K562 (cell line): ENCODE measurements at regions not wholly inside any gene's neighbourhood (a gene's known extent, or its start where the extent isn't known, plus 50 kb on each side); places are given as distances from the start of the nearest gene placed in this dataset.

Source experiments
- BHLHE40 ChIP-seq: IDR thresholded peaks from 2 replicates; pipeline ENCODE4 v1.6.1; 2011; ENCODE audit warnings: low read length, improper control_type of control experiment
- CGGBP1 ChIP-seq: fragments of 250-450 bp; sonication (Bioruptor Pico); IDR thresholded peaks from 2 replicates; pipeline ENCODE4 v1.9.0; 2021; ENCODE audit warnings: mild to moderate bottlenecking
- IFI16 ChIP-seq: fragments of 250-450 bp; sonication (Bioruptor Pico); IDR thresholded peaks from 2 replicates; pipeline ENCODE4 v2.1.2; 2022; ENCODE audit warnings: mild to moderate bottlenecking, inconsistent platforms
- MGA ChIP-seq: fragments of 450-650 bp; IDR thresholded peaks from 2 replicates; pipeline ENCODE4 v1.6.1; 2016; ENCODE audit warnings: mild to moderate bottlenecking, moderate library complexity
- NFYB ChIP-seq: IDR thresholded peaks from 2 replicates; pipeline ENCODE4 v1.6.1; 2011; ENCODE audit warnings: mild to moderate bottlenecking, moderate library complexity; ENCODE audit not compliant: insufficient read length; ENCODE audit errors: extremely low read depth
- NR2F6 ChIP-seq: fragments of 450-650 bp; formaldehyde crosslinking; IDR thresholded peaks from 2 replicates; pipeline ENCODE4 v1.4.0; 2020; ENCODE audit warnings: mild to moderate bottlenecking
- SRSF7 ChIP-seq: fragments of 200-400 bp; formaldehyde crosslinking; optimal IDR thresholded peaks from 2 replicates; pipeline ENCODE3; 2017; ENCODE audit warnings: mild to moderate bottlenecking, low read depth, low read length
- ZBTB2 ChIP-seq: fragments of 450-650 bp; IDR thresholded peaks from 2 replicates; pipeline ENCODE4 v1.6.1; 2016; ENCODE audit warnings: antibody characterized with exemption
- ZNF133 ChIP-seq: fragments of 250-450 bp; sonication (Bioruptor Pico); IDR thresholded peaks from 2 replicates; pipeline ENCODE4 v1.4.0; 2020; ENCODE audit warnings: mild to moderate bottlenecking

GRCh38 chr20:60760256-60761000, 491.6 kb upstream of the CDH4 start (continued):
- no peak for TF ChIP-seq MGA
- no peak for TF ChIP-seq NR2F6 (CRISPR knock-in tag)
- TF ChIP-seq ZNF133 (CRISPR knock-in tag), result no peak
- no peak for TF ChIP-seq CGGBP1 (CRISPR knock-in tag)
- no peak for TF ChIP-seq IFI16 (CRISPR knock-in tag)
- TF ChIP-seq SRSF7, result no peak
- TF ChIP-seq ZBTB2, result no peak
- no peak for TF ChIP-seq BHLHE40
- TF ChIP-seq NFYB, result no peak
